GM10266 (cell line): ENCODE measurements at regions not wholly inside any gene's neighbourhood (a gene's known extent, or its start where the extent isn't known, plus 50 kb on each side); places are given as distances from the start of the nearest gene placed in this dataset.

Experiments used
- DNase-seq: peaks from one replicate; pipeline ENCODE4 v3.0.0; 2012; ENCODE audit errors: extremely low spot score
- TF ChIP-seq, protein P1 (sequence below): IDR thresholded peaks from 2 replicates; pipeline ENCODE4 v1.5.1; 2012; ENCODE audit warnings: mild to moderate bottlenecking, low read depth; ENCODE audit not compliant: control insufficient read depth, insufficient read depth; ENCODE audit errors: missing control alignments

DNA sequence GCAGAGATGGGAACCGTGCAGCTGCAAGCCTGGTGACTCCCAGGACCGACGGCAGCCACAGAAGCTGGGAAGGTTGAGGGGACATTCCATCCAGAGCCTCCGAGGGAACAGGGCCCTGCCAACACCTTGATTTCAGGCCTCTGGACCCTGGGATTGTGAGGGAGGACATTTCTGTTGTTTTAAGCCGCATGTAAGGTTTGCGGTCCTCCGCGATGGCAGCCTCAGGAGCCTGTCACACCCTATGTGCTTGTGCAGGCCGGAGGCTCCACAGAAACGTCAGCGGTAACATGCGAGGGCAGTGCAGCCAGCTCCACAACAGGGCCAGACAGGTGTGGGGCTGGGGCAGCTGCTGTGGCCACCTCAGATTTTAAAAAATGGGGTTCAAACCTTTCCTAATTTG, 144.7 kb upstream of the SHH start:
- TF ChIP-seq, protein P1, sequence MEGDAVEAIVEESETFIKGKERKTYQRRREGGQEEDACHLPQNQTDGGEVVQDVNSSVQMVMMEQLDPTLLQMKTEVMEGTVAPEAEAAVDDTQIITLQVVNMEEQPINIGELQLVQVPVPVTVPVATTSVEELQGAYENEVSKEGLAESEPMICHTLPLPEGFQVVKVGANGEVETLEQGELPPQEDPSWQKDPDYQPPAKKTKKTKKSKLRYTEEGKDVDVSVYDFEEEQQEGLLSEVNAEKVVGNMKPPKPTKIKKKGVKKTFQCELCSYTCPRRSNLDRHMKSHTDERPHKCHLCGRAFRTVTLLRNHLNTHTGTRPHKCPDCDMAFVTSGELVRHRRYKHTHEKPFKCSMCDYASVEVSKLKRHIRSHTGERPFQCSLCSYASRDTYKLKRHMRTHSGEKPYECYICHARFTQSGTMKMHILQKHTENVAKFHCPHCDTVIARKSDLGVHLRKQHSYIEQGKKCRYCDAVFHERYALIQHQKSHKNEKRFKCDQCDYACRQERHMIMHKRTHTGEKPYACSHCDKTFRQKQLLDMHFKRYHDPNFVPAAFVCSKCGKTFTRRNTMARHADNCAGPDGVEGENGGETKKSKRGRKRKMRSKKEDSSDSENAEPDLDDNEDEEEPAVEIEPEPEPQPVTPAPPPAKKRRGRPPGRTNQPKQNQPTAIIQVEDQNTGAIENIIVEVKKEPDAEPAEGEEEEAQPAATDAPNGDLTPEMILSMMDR, result no peak
- no peak for DNase-seq

DNA sequence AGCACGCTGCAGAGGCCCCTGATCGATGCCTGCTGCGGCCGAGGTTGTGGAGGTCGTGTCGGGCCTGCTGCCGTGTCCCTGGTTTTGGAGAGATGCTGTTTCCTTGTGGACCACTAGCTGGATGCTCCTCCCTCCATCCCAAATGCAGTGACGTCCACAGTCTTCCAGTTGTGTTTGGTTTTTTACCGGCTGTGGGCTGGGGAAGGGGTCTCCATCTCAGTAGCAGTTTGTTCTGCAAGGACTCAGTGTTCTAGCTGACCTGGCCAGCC, 143.0 kb upstream of the SHH start:
- no peak for DNase-seq
- TF ChIP-seq, protein P1, result no peak

DNA sequence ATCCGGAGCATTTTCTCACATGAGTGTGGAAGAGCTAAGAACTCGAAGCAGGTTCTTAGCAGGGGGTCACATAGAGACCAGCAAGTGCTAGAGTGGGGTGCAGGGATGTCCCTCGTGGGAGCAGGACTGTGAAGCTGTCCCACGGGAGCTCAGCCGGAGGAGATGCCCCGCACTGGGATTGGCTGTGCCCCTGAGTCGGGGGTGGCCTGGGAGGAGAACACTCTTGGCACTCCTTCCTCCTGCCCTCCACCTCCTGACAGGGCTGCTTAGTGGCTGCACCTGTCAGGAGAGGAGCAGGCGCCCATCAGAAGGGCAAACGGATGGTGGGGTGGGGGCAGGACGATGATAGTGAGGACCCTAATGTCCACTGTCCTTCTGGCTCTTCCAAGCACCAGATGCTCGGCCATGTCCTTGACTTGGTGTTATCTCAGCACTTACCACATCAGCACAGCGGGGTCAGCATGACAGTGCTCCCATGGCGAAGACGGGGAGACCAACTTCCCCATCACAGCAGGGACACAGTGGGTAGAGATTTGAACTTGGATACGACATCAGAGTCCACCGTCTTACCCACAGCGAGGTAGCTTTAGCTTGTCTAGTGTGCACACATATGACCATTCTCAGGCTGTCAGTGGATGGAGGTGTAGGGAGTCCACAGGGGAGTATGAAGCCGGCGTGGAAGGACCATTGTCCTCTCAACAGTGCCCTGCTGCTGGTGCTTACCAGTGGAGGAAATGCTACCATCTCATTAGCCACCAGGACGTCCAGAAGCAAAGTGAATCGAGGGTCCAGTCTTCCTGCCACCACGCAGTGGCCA, 142.5 kb upstream of the SHH start:
- TF ChIP-seq, protein P1, result no peak
- no peak for DNase-seq

DNA sequence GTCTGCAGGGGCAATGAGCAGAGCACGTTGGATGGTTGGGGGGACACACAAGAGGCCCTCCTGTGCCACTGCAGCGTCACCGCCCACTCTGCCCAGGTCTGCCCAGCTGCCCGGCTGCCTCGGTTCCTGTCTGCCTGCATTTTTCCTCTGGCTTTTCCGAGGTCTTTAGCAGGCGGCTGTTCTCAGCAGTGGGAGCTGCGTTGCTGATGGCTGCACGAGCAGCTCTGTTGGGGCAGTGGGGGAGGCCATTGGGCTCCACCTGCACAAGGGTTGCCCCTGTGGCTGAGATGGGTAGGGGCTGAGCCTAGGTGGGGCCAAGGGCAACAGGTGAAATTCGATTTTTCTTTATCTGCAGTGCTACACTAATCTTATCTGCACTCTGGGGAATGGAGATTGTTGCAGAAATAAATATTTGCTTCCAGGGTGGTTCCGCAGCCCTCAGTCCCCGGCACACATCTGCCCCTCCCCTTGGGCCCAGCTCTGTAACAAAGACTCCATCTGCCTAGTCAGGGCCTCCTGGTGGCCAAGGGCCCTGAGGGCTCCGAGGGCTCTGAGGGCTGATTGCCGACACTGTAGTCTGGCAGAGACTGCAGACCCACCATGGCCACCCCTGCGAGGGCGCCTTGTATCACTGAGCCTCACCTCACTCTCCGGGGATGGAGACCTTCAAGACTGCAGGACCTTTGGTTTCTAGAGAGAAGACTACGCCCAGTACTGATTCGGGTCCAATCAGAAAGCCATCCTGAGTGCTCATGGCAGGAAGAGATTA, 141.7 kb upstream of the SHH start:
- TF ChIP-seq, protein P1, result no peak
- no peak for DNase-seq

DNA sequence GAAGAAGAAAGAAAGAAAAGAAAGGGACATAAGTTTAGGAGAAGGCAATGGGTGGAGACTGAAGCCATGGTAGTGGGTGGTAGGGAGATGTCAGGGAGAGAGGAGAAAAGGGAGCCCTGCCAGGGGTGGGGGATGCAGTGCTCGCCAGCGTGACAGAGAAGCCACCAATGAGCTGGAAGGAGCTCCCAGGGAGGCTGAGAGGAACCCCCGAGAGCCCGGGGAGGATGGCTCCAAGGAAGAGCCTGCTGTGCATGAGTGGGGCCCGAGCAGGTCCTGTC, 141.2 kb upstream of the SHH start:
- TF ChIP-seq, protein P1, result no peak
- DNase-seq, result no peak

DNA sequence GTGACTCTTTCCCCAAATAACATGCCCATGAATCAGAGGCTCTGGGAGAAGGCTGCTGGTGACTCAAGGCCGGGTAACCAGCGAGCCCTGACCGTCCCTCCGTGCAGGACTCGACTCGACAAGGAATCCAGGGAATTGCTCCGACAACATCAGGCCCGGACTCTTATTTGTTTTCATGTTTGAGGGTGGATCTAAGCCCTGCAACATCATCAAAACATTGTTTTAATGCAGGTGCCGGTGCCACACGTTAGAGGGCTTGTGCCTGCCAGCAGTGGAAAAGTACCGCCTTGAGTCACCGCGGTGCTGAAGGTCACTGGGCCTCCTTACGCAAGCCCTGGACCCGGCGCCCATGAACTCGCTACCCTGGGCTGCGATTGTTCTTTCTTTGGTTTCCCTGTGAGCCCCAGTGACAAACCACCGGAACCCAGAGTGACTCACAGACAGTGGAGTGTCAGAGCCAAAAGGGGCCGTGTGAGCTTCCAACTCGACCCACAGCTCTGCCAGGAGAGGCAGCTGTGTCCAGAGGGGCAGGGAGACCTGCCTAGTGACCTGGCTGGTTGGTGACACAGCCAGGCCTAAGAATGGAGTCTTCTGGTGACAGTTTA, 139.4 kb upstream of the SHH start:
- DNase-seq, result no peak
- TF ChIP-seq, protein P1, result no peak
